HG03066 (cell line): ENCODE measurements at regions not wholly inside any gene's neighbourhood (a gene's known extent, or its start where the extent isn't known, plus 50 kb on each side); places are given as distances from the start of the nearest gene placed in this dataset.
"Not testable (repeated sequence)": the region's sequence is repeated elsewhere in the genome, so short reads cannot be mapped to it uniquely, and the experiment has no call there.

Source experiments
- ATAC-seq: cut with Tn5 transposase; IDR thresholded peaks from one replicate; pipeline ENCODE4 v1.9.1; 2021; ENCODE audit warnings: low read depth; ENCODE audit not compliant: unreplicated experiment

DNA sequence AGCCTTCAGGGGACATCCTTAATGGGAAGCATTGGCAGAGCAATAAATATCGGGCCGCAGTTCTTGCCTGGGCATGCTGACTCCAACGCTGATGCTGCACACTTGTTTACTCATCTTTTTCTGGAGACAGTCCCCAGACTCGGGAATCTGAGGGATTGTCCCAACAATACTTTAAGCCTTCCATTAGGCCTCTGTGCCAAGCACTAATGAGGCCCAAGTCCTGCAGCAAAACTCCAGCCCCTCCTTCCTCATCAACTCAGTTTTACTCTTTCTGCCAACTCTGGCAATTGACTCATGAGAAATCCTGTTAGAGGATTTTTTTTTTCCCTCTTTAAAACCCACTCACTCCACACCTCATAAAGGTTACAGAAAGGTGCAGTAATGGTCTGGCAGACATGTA lies 233.4 kb upstream of the PELI2 start:
- ATAC-seq: no peak

DNA sequence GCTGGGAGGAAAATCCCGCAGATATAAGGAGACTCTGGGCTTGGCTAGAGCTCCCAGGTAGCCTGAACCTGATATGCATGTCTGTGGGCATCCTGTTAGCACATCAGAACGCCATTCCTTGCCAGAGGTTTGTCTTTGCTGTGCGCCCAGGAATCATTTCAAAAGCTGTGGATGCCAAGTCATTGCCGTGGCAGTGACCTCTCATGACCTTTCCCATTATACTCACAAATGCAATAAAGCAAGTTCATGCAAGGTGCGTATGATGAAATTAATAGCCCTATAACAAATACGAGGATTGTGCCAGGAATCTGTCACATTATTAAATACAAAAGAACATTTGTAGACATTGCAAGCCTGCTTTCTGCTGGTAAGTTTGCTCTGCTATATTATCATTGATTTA lies 229.1 kb upstream of the PELI2 start:
- no peak for ATAC-seq

DNA sequence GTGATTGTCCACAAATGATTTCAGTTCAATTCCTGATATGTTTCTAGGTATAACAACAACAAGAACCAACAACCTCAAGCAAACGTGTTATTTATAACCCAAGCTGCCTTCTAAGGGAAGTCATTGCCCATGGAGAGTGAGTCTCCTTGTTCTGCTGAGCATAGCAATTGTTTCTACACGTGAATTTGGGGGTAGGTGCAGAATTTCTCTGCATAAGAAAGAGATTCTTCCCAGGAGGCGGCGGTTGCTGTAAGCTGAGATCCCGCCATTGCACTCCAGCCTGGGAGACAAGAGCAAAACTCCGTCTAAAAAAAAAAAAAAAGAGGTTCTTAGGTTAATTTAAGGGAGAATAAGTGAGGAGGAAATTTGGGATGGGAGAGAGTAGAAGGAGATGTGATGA lies 226.5 kb upstream of the PELI2 start:
- no peak for ATAC-seq

DNA sequence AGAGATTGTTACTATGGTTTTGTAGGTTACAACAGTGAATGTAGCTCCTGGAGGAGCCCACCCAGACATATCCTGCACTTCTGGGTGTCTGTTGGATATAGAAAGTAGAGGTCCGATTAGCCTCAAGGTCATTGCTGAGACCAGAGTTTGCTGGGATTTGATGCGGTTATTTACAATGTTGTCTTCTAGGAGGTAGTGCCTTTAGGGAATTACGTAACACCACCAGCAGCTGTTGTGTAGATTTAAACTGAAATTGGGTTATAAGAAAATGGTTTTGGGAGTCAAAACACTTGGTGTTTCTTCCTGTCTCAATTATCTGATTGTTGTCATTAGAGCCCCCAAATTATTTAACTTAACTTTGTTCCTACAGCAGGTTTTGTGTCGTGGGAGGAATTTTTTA lies 225.3 kb upstream of the PELI2 start:
- ATAC-seq: no peak

DNA sequence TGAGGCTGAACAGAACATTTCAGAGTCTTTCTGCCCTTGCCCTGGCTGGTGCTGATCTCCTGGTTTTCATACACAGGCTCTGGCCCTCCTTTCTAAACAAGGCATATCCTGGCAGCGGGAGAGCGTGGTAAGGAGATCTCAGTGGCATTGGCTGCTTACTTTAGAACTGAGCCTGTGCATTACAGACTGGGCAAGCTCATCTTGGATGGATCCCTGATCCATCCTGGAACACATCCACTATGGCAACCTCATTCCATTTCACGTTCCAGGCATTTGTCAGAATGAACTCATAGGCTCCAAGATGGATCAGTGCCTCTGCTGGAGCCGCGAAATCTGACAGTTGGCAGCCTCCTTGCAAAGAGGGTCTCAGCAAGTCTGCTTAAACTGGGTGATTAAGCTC lies 224.5 kb upstream of the PELI2 start:
- no peak for ATAC-seq

DNA sequence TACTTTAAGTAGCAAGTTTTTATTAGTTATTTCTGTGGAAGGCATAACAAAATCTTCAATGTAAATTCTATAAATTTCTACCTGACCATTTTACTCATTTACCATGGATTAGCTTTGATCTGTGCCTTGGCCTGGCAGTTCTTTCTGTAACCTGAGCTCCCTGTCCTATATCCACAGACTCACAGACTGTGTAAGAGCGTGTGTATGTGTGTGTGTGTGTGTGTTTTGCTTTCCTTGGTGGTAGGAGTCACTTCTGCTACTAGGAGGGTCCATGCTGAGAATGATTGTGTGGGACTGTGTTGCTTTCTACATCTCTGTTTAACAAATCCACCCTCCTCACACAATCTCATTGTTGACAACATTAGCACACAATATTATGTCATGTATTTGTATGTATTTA lies 221.2 kb upstream of the PELI2 start:
- ATAC-seq: no peak

DNA sequence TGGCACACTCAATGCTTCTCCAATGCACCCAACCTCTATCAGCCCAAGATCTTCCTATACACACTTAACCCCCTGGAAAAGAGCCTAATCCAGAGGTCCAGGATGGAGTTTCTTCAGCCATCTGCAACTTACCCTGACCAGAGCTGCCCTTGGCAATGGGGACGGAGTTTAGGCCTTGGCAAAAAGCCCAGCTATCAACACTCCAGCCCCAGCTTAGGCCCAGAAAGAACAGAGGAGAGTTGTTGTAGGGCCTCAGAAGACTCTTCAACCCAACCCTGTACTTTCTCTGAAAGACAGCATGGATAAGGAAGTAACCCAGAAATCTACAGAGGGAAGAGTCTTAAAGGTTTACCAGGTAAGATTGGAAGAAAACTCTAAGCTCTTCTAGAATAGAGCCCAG lies 219.3 kb upstream of the PELI2 start:
- ATAC-seq: no peak

DNA sequence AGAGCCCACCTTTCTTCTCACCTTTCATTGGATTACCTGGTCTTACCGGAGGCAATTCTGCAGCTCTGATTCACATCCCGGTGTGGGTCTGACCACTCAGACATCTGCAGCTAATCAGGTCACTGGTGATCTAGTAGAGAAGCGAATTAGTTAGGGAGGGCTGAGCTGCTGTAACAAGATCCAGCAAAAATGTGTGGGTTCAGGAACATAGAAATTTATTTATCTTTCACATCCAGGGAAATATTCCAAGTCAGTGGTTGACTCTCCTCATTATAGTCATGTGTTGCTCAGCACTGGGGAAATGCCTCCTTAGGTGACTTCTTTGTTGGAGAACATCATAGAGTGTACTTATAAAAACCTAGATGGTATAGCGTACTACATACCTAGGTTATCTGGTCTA lies 218.7 kb upstream of the PELI2 start:
- no peak for ATAC-seq

DNA sequence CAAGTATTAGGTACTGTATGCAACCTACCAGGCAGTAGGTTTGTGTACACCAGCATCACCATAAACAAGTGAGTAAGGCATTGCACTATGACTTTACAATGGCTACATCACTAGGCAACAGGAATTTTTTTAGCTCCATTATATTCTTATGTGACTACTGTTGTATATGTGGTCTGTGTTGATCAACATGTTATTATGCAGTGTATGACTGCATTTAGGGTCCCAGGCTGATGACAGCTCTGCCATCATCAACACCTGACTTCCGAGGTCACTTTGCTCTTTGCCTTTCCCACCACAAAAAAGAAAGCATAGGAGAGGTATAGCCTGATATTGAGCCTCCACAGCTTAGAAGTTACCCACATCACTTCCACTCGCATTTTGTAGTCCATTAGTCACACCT lies 217.5 kb upstream of the PELI2 start:
- ATAC-seq: no peak

DNA sequence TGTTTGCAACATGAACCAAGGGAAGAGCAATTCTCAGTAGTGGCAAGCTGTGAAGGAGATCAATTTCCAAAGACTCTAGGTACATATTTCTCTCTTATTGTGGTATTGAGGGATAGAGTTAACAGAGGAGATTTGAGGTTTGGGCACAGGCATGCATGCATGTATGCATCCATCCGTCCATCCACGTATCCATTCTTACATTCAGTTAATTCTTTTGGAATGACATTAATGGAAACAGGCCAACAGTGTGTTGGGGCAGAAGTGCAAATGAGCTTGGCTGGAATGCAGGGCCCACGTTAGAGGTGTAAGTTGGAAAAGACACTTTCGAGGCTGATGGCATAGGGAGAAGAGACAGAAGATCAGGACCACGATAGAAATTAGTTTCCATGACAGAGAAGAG lies 216.9 kb upstream of the PELI2 start:
- no peak for ATAC-seq

DNA sequence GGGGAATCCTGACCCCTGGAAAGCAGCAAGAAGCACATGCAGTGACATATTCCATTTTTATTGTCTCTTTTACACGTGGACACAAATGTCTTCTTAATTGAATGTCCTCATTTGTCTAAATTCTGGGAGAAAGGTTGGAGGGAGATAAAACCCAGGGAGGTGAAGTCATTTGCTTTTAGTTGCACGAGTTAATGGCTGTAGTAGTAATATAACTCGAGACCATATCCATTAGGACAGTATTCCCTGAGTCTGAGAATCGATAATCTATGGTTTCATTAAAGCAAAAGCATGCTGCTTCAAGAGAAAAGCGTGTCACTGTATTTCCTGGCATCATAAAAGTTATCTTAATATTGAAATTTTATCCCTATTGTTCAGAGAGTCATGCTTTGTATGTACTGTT lies 216.0 kb upstream of the PELI2 start:
- ATAC-seq: no peak

DNA sequence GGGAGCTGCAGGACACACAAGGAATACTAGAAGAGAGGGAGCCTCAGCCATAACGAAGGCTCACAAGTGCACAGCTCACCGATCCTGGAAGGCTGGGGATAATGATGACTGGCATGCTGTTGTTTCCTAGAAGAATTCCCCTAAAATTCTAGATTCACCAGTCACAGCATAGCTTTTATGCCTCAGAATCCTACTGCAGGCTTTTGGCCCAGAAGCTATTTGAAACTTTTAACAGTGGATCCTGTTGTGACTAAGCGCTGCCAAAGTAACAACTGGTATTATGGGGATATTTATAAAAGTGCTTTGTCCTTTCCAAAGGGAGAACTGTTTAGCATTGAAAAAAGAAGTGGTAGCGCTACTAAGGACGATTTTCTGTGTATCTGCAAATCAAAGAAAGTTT lies 214.1 kb upstream of the PELI2 start:
- ATAC-seq: no peak

DNA sequence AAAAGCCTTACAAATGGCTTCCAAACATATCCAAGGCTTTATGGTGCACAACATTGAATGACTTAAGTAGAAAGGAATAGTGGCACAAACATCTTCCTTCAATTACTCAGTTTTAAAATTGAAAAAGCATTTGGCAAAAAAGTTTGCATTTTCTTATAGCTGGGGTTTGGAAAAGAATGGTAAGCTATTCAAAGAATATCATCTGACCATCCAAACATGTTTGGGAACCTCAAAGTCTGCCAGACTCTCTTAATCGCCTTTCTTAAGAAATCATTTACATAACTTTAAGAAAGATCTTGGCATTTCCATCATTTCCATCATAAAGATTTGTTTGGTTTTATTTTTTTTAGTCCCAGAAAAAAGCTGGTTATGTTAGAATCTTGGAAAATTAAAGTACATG lies 210.1 kb upstream of the PELI2 start:
- no peak for ATAC-seq

DNA sequence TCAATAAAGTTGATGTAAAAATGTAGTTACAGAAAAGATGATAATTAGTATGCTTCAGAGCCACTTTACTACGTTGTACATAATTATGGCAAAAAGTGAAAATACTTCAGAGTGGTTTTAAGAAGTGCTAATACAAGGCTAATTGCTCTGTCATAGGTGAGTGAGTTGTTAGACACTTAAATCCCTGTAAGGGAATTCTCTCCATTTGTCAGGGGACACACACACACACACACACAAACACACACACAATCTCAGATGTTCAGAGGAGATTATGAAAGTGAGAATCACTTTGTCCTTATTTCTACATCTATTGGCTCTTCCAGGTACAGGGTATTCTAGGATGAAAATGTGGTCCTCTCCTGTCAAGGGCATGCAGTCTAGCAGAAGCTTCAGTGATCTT lies 208.3 kb upstream of the PELI2 start:
- no peak for ATAC-seq

DNA sequence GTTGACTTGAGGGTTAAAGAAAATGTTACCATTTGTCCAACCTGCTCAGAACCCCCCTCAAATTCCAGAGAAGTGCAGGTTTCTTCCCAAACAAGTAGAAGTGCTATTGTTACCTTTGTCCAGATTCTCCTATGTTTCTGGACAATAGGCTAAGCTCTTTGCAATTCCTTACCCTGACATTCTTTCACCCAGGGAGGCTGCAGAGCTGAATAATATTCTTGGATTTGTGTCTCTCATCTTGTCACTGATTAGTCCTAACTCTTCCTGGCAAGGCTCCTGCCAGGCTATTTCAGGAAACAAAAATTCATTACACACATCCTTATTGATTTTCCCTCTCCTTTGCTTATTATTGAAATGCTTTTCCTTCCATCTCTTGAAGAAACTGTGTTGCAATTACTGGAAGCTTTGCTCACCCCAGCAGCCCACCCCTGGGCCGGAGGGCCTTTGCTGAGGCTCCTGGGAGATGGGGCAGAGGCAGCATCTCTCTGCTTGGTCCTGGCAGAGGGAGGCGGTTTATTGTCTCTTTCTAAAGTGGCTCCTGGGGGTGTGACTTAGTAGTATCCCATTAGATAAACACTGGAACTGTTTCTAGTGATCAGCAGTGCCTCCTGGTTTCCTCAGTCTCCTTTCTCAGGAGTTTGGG lies 207.5 kb upstream of the PELI2 start:
- no peak for ATAC-seq

DNA sequence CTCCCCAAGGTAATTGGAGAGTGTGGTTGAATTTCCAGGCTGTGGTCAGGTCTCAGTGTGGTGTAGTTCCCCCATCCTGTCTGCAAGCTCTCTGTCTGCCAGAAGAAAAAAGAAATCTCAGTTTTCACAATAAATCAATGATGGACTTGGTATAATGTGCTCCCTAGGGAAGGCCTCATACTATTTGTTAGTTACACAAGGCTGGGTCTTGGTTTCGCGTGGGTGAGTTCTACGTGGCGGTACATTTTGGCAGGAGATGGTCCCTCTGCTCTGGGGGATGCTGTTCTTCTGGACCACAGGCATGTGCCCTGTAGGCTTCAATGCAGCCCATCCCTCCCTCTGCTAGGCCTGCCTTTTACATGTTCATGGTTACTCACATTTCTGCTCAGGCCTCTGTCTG lies 206.4 kb upstream of the PELI2 start:
- no peak for ATAC-seq

DNA sequence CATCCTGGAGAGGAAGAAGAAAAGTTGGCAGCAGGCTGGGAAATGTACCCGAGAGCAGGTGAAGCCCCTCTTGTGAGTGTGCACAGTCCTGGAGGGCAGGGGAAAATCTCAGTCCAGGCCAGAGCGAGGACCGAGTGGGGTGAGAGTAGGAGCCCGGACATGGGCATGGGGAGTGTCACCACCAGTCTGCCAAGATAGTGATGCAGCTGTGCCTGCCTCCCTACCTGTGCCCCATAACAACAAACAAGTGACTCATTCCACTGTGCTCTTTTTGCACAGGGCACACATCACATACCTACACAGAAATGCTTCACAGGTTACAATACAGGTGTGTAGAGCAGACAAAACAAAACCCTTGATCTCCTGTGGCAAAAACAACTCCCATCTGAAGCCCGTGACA lies 205.9 kb upstream of the PELI2 start:
- ATAC-seq: no peak

DNA sequence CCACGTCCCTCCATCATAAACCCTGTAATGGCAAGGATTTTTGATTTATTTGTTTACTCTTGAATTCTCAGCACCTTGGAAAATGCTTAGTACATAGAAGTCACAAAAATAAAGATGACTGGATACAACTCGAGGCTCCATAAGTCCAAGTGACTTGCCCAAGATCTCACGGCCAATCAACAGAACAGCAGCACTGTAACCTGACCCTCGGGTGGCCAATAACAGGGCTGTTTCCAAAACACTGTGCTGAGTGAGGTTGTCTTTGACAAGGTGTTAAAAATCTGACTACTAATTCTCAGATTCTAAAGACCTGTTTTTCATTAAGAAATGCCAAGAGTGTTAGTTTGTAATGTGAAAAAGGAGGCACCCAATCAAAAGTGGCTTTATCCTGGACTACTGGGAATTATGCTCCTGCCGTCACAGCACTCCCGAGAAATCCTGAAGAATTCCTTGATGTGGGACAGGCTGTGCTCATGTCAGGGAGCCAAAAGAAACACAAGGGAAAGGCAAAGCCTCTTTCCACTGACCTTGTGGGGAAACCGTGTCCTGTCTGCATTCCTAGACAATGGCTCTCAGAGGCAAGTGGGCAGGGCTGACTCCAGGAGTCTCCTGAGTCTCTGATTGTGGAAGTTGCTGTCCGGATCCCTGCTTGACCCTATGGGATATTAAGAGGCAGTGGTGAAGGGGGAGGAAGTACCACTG lies 204.7 kb upstream of the PELI2 start:
- no peak for ATAC-seq

DNA sequence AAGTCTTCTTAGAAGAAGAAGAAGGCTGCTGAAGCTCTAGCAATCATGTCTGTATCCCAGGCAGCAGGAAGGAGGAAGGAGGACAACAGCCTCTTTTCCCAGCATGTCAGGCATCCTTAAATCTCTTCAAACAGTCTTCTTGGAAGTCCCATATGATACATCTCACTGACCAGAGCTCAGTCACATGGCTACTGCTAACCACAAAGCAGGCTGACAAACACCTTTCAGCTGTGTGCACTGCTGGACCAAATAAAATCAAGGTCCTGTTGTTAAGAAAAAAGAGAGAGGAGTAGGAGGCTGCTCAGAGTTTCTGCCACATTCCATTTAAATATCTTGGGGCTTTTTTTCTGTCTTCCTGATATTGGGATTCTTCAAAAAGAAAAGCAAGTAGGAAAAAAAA lies 203.4 kb upstream of the PELI2 start:
- no peak for ATAC-seq

DNA sequence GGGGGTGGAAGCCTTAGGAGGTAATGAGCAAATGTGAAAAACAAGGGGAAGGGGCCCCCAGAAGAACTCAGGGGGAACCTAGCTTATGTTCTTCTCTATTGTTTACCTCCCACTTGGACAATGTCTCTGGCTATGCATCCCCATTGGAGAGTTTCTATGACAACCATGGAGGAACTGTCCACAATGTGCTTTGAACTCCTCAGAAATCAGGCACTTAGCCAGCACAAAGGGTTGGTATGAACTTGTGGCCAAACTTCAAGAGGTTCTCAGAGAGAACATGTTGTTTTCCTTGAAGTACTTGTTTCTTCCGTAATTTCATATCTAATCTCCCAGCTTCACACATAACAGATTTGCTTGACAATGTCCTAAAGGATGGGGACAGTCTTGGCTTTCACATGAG lies 202.8 kb upstream of the PELI2 start:
- ATAC-seq: no peak

DNA sequence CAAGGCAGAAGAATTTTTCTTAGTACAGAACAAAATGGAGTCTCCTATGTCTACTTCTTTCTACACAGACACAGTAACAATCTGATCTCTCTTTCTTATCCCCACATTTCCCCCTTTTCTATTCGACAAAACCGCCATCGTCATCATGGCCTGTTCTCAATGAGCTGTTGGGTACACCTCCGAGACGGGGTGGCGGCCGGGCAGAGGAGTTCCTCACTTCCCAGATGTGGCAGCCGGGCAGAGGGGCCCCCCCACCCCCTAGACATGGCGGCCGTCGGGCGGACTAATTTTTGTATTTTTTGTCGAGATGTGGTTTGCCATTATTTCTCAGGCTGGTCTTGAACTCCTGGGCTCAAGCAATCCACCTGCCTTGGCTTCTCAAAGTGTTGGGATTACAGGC lies 198.4 kb upstream of the PELI2 start:
- not testable (repeated sequence) for ATAC-seq

DNA sequence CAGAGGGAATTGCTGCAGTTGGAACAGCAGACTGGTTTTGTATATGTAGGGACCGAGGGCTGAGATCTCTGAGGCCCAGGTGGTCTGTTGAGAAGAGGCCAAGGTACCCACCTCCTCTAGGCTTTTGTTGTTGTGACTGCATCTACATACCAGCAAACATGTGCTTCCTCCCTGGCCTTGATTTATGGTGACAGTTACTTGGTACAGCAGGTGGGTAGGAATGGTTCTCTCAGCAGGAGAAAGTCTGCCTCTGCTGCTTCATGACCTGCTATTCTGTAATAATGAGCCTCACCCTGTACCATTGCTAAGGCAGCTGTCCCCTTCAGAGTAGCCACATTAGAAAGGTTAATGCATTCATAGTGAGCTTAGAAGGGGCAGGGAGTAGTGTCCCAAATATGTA lies 196.7 kb upstream of the PELI2 start:
- no peak for ATAC-seq

DNA sequence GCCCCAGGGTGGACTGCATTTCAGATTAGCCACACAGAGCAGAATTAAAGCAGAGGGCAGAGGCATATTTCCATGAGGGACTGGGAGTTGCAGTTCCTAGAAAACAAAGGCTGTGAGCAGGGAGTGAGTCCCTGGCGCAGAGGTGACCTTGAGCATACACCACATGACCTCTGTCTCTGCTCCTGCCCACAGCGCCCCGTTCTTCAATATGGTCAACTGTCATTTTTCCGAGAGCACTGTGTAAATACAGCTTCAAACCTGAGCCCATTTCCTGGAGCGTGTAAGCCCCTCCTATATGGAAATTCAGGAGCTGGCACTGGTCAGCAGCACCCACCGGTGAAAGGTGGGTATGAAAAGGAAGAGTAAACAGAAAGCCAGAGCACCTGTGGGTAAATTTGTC lies 192.2 kb upstream of the PELI2 start:
- ATAC-seq: no peak
